Activated effector memory CD4-positive, alpha-beta T cell treated with anti-CD3 and anti-CD28 coated beads, Interleukin-2, amount 50 U/mL, for 16 hours (primary cell): ENCODE measurements at regions not wholly inside any gene's neighbourhood (a gene's known extent, or its start where the extent isn't known, plus 50 kb on each side); places are given as distances from the start of the nearest gene placed in this dataset.

Experiments used
- DNase-seq: peaks from one replicate; pipeline ENCODE4 v3.0.0-alpha.2; 2020

GRCh38 chr2:220513573-220514288 is 886.3 kb downstream of the SLC4A3 start:
- no peak for DNase-seq

DNA sequence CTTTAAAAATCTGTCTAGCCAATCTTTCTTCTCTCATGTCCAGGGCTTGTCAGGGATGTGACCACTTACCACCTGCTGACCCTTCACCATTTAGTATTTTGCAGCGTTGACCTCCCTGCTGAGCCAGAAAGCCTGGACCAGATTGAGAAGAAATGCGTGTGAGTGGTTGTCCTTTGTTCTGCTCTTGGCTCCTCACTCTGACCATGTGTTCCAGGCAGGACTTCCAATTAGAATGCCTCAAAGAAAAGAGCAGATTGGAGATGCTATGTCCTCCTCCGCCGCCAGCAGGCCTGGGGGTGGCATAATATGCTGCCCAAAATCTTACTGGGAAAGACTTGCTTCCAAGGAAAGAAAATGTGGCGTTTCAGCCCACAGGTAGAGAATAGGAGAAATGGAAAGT is 894.1 kb downstream of the SLC4A3 start:
- DNase-seq = no peak

DNA sequence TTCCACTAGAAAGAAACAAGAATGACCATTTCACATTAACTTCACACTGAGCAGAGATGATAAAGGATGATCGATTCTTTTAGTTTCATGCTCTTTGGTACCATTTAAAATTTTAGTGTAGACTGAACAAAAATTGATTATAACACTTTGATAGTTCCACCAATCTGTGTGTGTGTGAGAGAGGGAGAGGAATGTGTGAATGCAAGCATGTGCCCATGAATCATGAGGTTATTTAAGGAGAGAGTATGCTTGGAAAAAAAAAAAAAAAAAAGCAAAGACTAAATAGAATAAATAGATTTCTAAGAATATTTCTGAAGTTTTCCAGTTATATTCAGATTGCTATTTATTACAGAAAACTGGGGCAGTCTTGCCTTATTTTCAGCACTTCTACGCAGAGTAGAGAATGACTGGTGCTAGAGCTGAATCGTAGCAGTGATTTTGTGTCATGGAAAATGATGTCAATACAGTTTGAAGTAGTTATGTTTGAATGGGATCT is 900.8 kb downstream of the SLC4A3 start:
- DNase-seq = no peak

DNA sequence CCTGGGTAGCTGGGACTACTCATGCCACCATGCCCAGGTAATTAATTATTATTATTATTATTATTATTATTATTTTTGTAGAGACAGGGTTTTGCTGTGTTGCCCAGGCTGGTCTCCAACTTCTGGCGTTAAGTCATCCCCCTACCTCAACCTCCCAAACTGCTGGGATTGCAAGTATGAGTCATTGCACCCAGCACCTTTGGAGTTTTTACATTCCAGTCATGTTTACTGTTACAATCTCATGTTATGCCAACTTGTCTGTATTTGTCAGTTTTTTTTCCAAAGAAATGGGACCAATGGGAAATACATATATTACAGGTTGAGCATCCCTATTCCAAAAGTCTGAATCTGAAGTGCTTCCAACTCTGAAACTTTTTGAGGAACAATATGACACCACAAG is 903.8 kb downstream of the SLC4A3 start:
- DNase-seq = no peak

DNA sequence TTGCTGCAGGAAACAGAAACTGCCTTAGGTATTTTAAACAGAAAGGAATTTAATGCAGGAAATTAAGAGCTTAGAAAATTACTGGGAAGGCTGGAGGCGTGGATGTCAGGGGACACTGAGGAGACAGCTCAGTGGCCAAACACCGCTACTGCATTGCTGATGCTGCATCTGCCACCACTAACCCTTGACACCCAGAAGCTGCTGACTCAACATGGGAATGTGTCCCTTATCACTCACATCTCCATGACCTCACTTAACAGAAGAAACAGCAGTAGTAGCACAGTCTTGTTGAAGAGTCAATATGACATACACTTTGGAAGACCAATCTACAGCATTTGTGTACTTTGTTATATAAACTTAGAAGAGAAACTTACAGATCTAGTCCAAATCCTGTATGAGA is 906.1 kb downstream of the SLC4A3 start:
- no peak for DNase-seq

DNA sequence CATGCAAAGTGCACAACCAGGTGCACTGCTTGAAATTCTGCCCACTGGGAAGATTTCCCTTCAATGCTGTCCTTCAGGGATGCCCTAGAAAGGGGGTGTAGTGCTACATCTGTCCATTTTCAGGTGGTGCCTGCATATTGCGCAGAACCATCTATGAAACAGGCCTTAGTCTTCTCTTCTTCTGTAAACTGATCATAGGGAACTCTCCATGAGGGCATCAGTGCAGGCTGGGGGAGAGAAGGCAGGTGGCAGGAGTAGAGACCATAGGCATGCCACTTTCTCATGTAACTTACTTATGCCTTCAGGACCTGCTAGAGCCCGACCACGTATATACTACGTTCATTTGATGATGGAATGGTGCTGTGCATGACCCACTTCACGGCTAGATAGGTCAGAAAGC is 912.1 kb downstream of the SLC4A3 start:
- DNase-seq = no peak

DNA sequence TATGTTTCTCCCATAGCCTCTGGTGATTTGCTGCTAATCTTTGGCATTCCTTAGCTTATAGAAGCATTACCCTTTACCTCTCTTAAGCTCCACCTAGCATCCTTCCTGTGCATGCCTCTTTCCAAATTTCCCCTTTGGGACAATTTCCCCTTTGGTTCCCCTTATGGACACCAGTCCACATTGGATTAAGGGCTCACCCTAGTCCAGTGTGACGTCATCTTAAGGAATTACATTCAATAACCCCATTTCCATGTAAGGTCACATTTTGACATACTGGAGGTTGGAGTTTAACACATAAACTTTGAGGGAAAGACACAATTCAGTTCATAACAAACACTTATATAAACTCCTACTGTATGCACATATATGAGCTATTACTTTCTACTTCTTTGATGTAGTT is 916.6 kb downstream of the SLC4A3 start:
- no peak for DNase-seq

GRCh38 chr2:220550995-220551700 is 923.7 kb downstream of the SLC4A3 start:
- no peak for DNase-seq

DNA sequence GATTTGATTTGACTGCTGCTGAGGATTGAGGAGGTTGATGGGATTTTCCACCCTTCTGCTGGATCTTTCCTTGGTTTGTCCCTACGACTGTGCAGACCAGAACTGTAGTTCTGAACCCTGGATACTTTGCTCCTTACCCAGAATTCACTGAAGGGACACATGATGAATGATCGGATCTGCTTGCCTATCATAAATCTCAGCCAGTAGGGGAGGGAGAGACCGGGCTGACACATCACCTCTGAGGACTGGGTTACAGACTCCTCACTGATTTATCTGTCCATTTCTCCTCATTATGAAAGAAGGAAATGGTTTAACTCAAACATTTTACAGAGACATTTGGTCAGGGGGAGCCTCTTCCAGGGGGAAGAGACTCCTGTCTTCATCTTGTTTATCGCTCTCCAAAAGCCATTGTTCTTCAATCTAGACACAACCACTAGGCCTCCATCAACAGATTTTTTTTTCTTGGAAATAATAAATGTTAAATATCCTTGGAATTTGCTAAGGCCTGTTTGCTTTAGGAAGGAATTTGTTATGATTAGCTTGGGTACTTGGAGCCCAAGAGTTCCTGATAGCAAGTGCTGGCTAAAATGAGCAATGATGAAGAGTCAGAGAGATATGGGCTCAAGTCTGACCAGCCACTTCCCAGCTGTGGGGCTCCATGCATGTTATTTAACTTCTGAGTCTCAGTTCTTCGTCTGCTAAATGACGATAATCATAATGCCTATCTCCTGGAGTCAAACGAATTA is 925.5 kb downstream of the SLC4A3 start:
- DNase-seq = no peak

DNA sequence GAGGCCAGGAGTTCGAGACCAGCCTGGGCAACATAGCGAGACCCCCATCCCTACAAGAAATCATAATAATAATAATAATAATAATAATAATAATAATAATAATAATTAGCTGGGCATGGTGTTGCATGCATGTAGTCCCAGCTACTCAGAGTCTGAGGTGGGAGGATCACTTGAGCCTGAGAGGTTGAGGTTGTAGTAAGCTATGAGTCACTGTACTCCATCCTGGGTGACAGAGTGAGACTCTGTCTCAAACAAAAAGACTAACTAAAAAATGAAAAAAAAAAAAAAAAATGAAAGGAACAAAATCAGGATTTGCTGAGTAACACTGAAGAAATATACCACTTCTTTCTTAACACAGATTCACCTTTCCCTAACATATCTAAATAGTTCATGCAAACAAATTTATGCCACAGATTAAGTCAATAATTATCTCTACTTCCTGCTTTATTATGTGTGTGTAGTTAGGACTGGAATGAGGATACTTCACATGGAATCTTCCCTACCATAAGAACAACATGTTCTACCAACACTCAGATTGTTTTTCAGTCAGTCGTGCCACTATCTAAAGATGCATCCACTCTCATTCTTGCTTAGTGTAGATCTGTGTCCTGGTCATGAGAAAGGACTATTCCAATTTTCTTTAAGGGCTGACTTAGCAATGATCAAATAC is 928.7 kb downstream of the SLC4A3 start:
- no peak for DNase-seq

- no peak for DNase-seq
Observed at GRCh38 chr2:220556658-220557057, 929.2 kb downstream of the SLC4A3 start.

DNA sequence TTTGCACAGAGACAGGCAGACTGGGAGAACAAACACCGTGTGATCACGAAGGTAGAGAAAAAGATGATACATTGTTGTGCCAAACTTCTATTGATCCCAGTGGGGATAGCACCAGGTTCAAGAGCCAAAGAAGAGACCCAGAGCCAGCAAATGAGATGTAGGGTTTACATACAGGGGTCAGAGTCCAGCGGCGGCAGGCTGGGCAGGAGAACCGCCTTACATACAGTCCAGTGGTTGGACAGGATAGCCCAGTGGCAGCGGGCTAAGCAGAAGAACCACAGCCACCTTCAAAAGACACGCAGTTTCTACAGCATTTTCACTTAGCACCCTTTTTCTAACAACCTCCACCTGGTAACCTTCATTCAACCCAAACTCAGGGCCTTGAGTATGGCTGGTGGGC is 932.8 kb downstream of the SLC4A3 start:
- DNase-seq = no peak

GRCh38 chr2:220562375-220563140 is 935.1 kb downstream of the SLC4A3 start:
- no peak for DNase-seq

DNA sequence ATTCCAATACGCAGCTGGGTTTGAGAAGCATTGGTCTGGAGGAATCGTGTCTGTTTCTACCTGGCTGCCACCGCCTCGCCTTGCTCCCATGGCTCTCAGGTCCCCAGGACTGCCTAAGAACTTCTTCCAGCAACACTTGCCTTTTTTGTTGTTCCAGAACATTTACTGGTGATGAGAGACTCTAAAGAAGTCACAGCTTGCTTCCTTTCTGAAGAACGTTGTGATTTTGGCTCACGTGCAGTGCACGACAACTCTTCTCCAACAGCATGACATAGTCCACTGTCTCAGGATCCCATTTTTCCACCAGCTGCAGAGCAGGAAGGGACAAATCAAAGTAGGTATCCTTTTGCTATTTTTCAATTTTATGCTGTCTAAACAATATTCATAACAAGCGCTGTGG is 940.9 kb downstream of the SLC4A3 start:
- DNase-seq = no peak

GRCh38 chr2:220569112-220569897 is 941.9 kb downstream of the SLC4A3 start:
- DNase-seq = no peak

- no peak for DNase-seq
Observed at GRCh38 chr2:220572385-220572784, 945.0 kb downstream of the SLC4A3 start.

GRCh38 chr2:220574038-220574437 is 946.6 kb downstream of the SLC4A3 start:
- DNase-seq = no peak

DNA sequence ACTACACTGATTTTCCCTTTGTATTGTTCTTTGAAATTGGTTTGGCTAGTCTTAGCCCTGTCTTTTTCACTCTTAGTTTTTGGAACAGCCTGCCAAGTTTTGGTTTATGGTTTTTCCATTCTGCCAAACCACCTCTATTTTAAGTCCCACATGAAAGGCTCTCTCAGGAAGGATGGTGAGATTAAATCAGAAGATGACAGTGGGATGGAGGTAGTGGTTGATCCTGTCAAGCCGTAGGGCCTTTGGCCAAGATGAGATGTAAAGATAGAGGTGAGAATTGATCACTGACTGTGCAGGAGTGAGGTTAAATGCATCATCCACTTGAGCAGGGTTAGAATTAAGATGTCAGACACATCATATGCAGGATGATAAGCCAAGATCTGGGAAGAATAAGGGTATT is 948.5 kb downstream of the SLC4A3 start:
- DNase-seq = no peak

- DNase-seq = no peak
Observed at GRCh38 chr2:220579452-220579851, 952.0 kb downstream of the SLC4A3 start.

GRCh38 chr2:220580113-220580512 is 952.7 kb downstream of the SLC4A3 start:
- no peak for DNase-seq

GRCh38 chr2:220583725-220584124 is 956.3 kb downstream of the SLC4A3 start:
- no peak for DNase-seq

- DNase-seq = no peak
Observed at GRCh38 chr2:220585241-220585640, 957.8 kb downstream of the SLC4A3 start.
